ENCODE measurements at regions not wholly inside any gene's neighbourhood (a gene's known extent, or its start where the extent isn't known, plus 50 kb on each side); places are given as distances from the start of the nearest gene placed in this dataset.

DNA sequence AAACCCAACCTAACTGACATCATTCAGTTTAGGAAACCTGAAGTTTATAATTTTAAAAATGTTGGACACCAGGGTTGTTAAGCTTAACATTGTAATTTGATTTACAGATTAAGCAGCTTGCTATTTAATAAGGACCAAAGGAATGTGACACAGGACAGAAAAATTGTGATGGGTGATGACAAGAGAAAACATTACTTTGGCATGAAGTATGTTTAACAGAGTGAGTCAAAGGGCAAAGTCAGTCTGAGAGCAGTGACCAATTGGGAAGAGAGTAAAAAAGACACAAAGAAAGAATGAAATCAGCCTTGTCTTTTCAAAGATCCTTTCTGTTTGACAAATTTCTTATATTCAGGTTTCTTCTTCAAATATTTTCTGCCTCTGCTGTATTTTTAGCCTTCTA lies 1301.6 kb downstream of the SI start:
- H3K9me3 ChIP-seq (ENCODE audit: low read depth), result no peaks in the 10 kb centered on the region
- no peak for DNase-seq (ENCODE audit: low read depth in 1 of 2, low spot score in 1 of 2)
- H3K36me3 ChIP-seq, result no peaks in the 10 kb centered on the region
- H3K27ac ChIP-seq, result no peak overlapping the region
- H3K4me3 ChIP-seq, result no peak overlapping the region
- no peaks in the 10 kb centered on the region for H3K4me1 ChIP-seq (ENCODE audit: low read depth)
- H3K27me3 ChIP-seq, result no peaks in the 10 kb centered on the region
- TF ChIP-seq CTCF (IDR thresholded peaks at IDR 0.05; ENCODE audit: low read depth, low read length), result no peak

GRCh38 chr3:163773136-163773535 lies 1305.2 kb downstream of the SI start:
- Histone ChIP-seq H3K27me3 (no peaks in the 10 kb centered on the region), H3K9me3 (ENCODE audit: low read depth) (no peaks in the 10 kb centered on the region), H3K4me1 (ENCODE audit: low read depth) (no peaks in the 10 kb centered on the region), H3K27ac (no peak overlapping the region), H3K36me3 (no peaks in the 10 kb centered on the region), H3K4me3 (no peak overlapping the region)
- DNase-seq (ENCODE audit: low read depth in 1 of 2, low spot score in 1 of 2), result no peak
- no peak for TF ChIP-seq CTCF (IDR thresholded peaks at IDR 0.05; ENCODE audit: low read depth, low read length)

- no peaks in the 10 kb centered on the region for H3K27me3 ChIP-seq
- H3K4me1 ChIP-seq (ENCODE audit: low read depth), result no peaks in the 10 kb centered on the region
- H3K4me3 ChIP-seq, result no peak overlapping the region
- DNase-seq (ENCODE audit: low read depth in 1 of 2, low spot score in 1 of 2), result no peak
- no peak overlapping the region for H3K27ac ChIP-seq
- H3K9me3 ChIP-seq (ENCODE audit: low read depth), result no peaks in the 10 kb centered on the region
- no peaks in the 10 kb centered on the region for H3K36me3 ChIP-seq
- TF ChIP-seq CTCF (IDR thresholded peaks at IDR 0.05; ENCODE audit: low read depth, low read length), result no peak
Measured at GRCh38 chr3:163768048-163768447, 1310.2 kb downstream of the SI start.

DNA sequence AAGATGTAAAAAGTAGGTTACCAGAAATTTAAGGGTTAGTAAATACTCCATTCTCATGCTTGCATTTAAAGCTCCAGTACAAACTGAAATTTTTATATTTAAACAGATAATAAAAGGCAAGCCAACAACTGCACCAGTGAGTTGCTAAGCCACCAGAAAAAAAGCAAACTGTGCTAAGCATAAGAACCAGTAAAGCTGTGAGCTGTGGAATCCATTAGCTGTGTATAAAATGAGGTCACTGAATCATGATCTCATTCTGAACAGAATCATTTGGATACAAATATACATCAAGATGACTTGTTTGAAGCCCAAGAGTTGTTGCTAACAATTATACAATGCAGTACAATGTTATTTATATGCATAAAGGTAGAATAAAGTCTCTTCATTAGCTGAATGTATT lies 1312.2 kb downstream of the SI start:
- no peak for DNase-seq (ENCODE audit: low read depth in 1 of 2, low spot score in 1 of 2)
- Histone ChIP-seq H3K9me3 (ENCODE audit: low read depth) (no peaks in the 10 kb centered on the region), H3K4me3 (no peak overlapping the region), H3K27ac (no peak overlapping the region), H3K36me3 (no peaks in the 10 kb centered on the region), H3K4me1 (ENCODE audit: low read depth) (no peaks in the 10 kb centered on the region), H3K27me3 (no peaks in the 10 kb centered on the region)
- no peak for TF ChIP-seq CTCF (IDR thresholded peaks at IDR 0.05; ENCODE audit: low read depth, low read length)

DNA sequence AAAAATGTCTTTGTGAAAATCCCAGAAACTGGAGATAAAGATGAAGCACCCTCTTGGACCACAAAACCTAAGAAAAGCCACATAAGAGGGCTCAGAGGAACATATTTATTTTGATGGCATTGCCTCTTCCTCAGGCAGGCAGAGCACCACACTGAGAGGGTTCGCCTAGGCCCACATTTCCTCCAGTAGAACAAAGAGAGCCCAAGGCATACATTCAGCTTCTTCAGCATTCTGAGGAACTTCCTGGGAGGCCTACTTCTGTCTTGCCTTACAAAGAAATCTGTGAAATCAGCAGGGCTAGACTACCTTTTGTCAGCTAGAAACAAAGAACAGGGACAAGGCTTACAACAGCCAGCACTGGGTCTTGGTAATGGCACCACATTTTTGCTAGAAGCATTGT lies 1325.3 kb downstream of the SI start:
- Histone ChIP-seq H3K27me3 (no peaks in the 10 kb centered on the region), H3K4me1 (ENCODE audit: low read depth) (no peaks in the 10 kb centered on the region), H3K4me3 (no peak overlapping the region), H3K9me3 (ENCODE audit: low read depth) (no peaks in the 10 kb centered on the region), H3K36me3 (no peaks in the 10 kb centered on the region), H3K27ac (no peak overlapping the region)
- DNase-seq (ENCODE audit: low read depth in 1 of 2, low spot score in 1 of 2), result no peak
- TF ChIP-seq CTCF (IDR thresholded peaks at IDR 0.05; ENCODE audit: low read depth, low read length), result no peak

DNA sequence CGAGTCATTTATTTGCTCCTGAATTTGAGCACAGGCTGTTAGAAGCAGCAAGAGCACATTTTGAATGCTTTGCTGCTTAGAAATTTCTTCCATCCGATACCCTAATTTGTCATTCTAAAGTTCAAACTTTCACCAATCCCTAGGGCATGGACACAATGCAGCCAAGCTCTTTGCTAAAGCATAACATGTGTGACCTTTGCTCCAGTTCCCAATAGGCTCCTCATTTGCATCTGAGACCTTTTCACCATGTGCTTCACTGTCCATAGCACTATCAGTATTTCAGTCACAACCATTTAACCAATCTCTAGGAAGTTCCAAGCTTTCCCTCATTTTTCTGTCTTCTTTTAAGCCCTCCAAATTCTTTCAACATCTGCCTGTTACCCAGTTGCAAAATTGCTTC lies 1333.1 kb downstream of the SI start:
- no peak for TF ChIP-seq CTCF (IDR thresholded peaks at IDR 0.05; ENCODE audit: low read depth, low read length)
- Histone ChIP-seq H3K27me3 (no peaks in the 10 kb centered on the region), H3K36me3 (no peaks in the 10 kb centered on the region), H3K4me3 (no peak overlapping the region), H3K4me1 (ENCODE audit: low read depth) (no peaks in the 10 kb centered on the region), H3K27ac (no peak overlapping the region), H3K9me3 (ENCODE audit: low read depth) (no peaks in the 10 kb centered on the region)
- no peak for DNase-seq (ENCODE audit: low read depth in 1 of 2, low spot score in 1 of 2)
